DND-41 (cell line): ENCODE measurements at regions not wholly inside any gene's neighbourhood (a gene's known extent, or its start where the extent isn't known, plus 50 kb on each side); places are given as distances from the start of the nearest gene placed in this dataset.

Experiments used
- ATAC-seq: fragments of 200-7000 bp; cut with Tn5 transposase; 3 replicates; pipeline ENCODE4 v1.9.1; 2021; ENCODE audit warnings: low read depth; ENCODE audit not compliant: insufficient read depth
- DNase-seq: peaks from one replicate; pipeline ENCODE4 v3.0.0-alpha.2; 2020
- H2AFZ ChIP-seq: 2 replicates; pipeline ENCODE4 v1.6.0; 2012; ENCODE audit warnings: low read depth, low read length
- H3K27ac ChIP-seq: 2 replicates; pipeline ENCODE4 v1.5.1; 2012; ENCODE audit warnings: low read length, inconsistent platforms
- H3K27me3 ChIP-seq: fragments of 200-600 bp; sonication (generic); 2 replicates; pipeline ENCODE4 v1.6.0; 2012; ENCODE audit warnings: low read length, mild to moderate bottlenecking, inconsistent platforms; ENCODE audit not compliant: insufficient read depth, poor library complexity
- H3K36me3 ChIP-seq: 2 replicates; pipeline ENCODE4 v1.5.1; 2012; ENCODE audit warnings: low read length, inconsistent platforms; ENCODE audit not compliant: insufficient read depth
- H3K4me1 ChIP-seq: 2 replicates; pipeline ENCODE4 v1.5.1; 2012; ENCODE audit warnings: mild to moderate bottlenecking, low read length; ENCODE audit not compliant: insufficient read depth
- H3K4me2 ChIP-seq: 2 replicates; pipeline ENCODE4 v1.6.0; 2012; ENCODE audit warnings: mild to moderate bottlenecking, moderate library complexity, low read length, inconsistent platforms; ENCODE audit not compliant: insufficient read depth
- H3K4me3 ChIP-seq, 2 experiments: fragments of 200-600 bp in 1 of 2; shearing (Covaris generic) in 1 of 2; 2 replicates each; pipeline ENCODE4 v1.5.1; 2012 to 2016; ENCODE audit warnings: inconsistent platforms in 2 of 2, low read length in 2 of 2, mild to moderate bottlenecking in 2 of 2, low read depth in 1 of 2, moderate library complexity in 1 of 2
- H3K79me2 ChIP-seq: 2 replicates; pipeline ENCODE4 v1.6.0; 2012; ENCODE audit warnings: low read length, inconsistent platforms; ENCODE audit not compliant: insufficient read depth
- H3K9ac ChIP-seq: 2 replicates; pipeline ENCODE4 v1.6.0; 2012; ENCODE audit warnings: low read depth, mild to moderate bottlenecking, inconsistent platforms, low read length, moderate library complexity
- H3K9me3 ChIP-seq: 2 replicates; pipeline ENCODE4 v1.5.1; 2012; ENCODE audit warnings: low read length, moderate library complexity, mild to moderate bottlenecking, inconsistent platforms; ENCODE audit not compliant: insufficient read depth, severe bottlenecking
- H4K20me1 ChIP-seq: 2 replicates; pipeline ENCODE4 v1.6.0; 2012; ENCODE audit warnings: low read length; ENCODE audit not compliant: insufficient read depth
- EZH2 ChIP-seq: IDR thresholded peaks from 3 replicates; pipeline ENCODE4 v1.6.1; 2012; ENCODE audit warnings: borderline replicate concordance, low read depth, mild to moderate bottlenecking, moderate library complexity, low read length, inconsistent platforms; ENCODE audit not compliant: severe bottlenecking
- TF ChIP-seq, protein P1 (sequence below): IDR thresholded peaks from 2 replicates; pipeline ENCODE4 v1.5.1; 2012; ENCODE audit warnings: borderline replicate concordance, low read length, moderate library complexity, mild to moderate bottlenecking; ENCODE audit not compliant: poor library complexity, severe bottlenecking; ENCODE audit errors: extremely low read depth

DNA sequence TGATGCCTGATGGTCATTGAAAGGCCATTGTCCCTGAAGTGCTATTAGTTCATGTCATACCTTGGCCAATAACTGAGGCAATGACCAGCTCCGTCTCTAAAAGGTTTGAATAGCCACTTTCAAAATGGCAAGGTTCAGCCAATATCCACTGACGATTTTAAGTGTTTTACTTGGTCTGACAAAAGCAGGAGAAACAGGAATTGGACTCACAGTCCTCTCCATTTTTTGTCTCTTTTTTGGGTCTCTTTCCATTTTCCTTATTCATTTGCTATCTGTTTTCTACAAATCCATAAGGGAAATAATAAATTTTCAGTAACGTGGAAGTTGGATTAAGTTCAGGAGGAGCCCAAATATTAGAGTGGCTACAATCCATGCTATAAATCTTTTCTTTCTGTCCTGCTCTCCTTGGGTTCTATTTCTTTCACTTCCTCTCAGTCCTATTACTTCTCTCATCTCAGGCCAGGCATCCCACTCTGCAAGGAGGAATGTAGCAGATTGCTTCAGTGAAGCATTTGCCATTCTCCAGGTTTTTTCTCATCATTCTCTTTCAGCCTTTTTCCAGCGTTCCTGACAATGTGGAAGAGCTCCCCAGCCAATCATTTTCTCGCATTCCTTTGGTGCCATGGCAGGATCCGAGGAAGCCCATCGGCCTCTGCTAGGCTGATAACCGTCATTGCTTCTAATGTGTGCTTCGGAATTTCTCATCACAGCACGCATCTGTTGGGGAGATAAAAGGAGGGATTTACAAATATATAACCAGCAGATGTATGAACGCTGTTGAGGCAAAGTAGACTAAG lies 414.5 kb downstream of the ADGRL2 start:
- H3K4me1 ChIP-seq, result no peaks in the 10 kb centered on the region
- H3K36me3 ChIP-seq, result no peaks in the 10 kb centered on the region
- H3K4me3 ChIP-seq, result no peak overlapping the region
- H3K9ac ChIP-seq, result no peak overlapping the region
- H3K27me3 ChIP-seq, result no peaks in the 10 kb centered on the region
- no peak overlapping the region for H2AFZ ChIP-seq
- ATAC-seq (no peak), DNase-seq (no peak)
- H3K79me2 ChIP-seq, result no peaks in the 10 kb centered on the region
- no peak for TF ChIP-seq EZH2
- TF ChIP-seq, protein P1, sequence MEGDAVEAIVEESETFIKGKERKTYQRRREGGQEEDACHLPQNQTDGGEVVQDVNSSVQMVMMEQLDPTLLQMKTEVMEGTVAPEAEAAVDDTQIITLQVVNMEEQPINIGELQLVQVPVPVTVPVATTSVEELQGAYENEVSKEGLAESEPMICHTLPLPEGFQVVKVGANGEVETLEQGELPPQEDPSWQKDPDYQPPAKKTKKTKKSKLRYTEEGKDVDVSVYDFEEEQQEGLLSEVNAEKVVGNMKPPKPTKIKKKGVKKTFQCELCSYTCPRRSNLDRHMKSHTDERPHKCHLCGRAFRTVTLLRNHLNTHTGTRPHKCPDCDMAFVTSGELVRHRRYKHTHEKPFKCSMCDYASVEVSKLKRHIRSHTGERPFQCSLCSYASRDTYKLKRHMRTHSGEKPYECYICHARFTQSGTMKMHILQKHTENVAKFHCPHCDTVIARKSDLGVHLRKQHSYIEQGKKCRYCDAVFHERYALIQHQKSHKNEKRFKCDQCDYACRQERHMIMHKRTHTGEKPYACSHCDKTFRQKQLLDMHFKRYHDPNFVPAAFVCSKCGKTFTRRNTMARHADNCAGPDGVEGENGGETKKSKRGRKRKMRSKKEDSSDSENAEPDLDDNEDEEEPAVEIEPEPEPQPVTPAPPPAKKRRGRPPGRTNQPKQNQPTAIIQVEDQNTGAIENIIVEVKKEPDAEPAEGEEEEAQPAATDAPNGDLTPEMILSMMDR, result no peak
- no peak overlapping the region for H3K4me2 ChIP-seq
- H4K20me1 ChIP-seq, result no peaks in the 10 kb centered on the region
- H3K9me3 ChIP-seq, result no peaks in the 10 kb centered on the region
- H3K27ac ChIP-seq, result no peak overlapping the region

- H3K36me3 ChIP-seq, result no peaks in the 10 kb centered on the region
- ATAC-seq (no peak), DNase-seq (no peak)
- TF ChIP-seq EZH2, result no peak
- TF ChIP-seq, protein P1, result no peak
- H3K27me3 ChIP-seq, result no peaks in the 10 kb centered on the region
- no peaks in the 10 kb centered on the region for H3K79me2 ChIP-seq
- no peak overlapping the region for H2AFZ ChIP-seq
- no peak overlapping the region for H3K27ac ChIP-seq
- H4K20me1 ChIP-seq, result no peaks in the 10 kb centered on the region
- no peaks in the 10 kb centered on the region for H3K4me1 ChIP-seq
- H3K4me3 ChIP-seq, result no peak overlapping the region
- no peak overlapping the region for H3K9ac ChIP-seq
- H3K9me3 ChIP-seq, result no peaks in the 10 kb centered on the region
- no peak overlapping the region for H3K4me2 ChIP-seq
Measured at GRCh38 chr1:82214606-82215005, 413.9 kb downstream of the ADGRL2 start.

GRCh38 chr1:82197606-82198005 lies 396.9 kb downstream of the ADGRL2 start:
- no peak for ATAC-seq
- Histone ChIP-seq H2AFZ (no peak overlapping the region), H3K9ac (no peak overlapping the region), H3K36me3 (no peaks in the 10 kb centered on the region), H3K4me2 (no peak overlapping the region), H3K9me3 (no peaks in the 10 kb centered on the region), H3K4me3 (no peak overlapping the region), H3K4me1 (no peaks in the 10 kb centered on the region), H4K20me1 (no peaks in the 10 kb centered on the region), H3K27me3 (no peaks in the 10 kb centered on the region), H3K79me2 (no peaks in the 10 kb centered on the region), H3K27ac (no peak overlapping the region)
- DNase-seq, result no peak
- TF ChIP-seq, protein P1, result no peak
- no peak for TF ChIP-seq EZH2

DNA sequence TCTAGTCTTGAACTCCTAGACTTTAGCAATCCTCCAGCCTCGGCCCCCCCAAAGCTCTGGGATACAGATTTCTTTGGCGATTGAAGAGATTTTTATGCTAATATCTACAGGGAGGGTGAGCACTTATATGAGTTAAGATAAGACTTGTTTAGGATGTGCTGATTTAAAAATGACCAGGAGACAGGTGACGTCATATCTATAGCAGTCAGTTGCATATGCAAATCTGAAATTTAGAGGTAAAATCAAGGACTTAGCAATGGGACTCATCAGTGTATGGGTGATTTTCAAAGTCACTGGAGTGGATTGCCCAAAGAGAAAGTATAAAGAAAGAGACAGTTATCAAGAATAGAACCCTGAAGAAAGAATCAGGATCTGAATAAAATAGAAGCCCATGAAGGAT lies 394.5 kb downstream of the ADGRL2 start:
- no peak for ATAC-seq
- Histone ChIP-seq H3K9ac (no peak overlapping the region), H4K20me1 (no peaks in the 10 kb centered on the region), H3K36me3 (no peaks in the 10 kb centered on the region), H2AFZ (no peak overlapping the region), H3K27me3 (no peaks in the 10 kb centered on the region), H3K4me2 (no peak overlapping the region), H3K9me3 (no peaks in the 10 kb centered on the region), H3K4me1 (no peaks in the 10 kb centered on the region), H3K4me3 (no peak overlapping the region), H3K27ac (no peak overlapping the region), H3K79me2 (no peaks in the 10 kb centered on the region)
- DNase-seq, result no peak
- TF ChIP-seq, protein P1, result no peak
- no peak for TF ChIP-seq EZH2
